HG03045 (cell line): ENCODE measurements at regions not wholly inside any gene's neighbourhood (a gene's known extent, or its start where the extent isn't known, plus 50 kb on each side); places are given as distances from the start of the nearest gene placed in this dataset.

Experiments used
- ATAC-seq: cut with Tn5 transposase; IDR thresholded peaks from one replicate; pipeline ENCODE4 v1.9.1; 2021; ENCODE audit warnings: mild to moderate bottlenecking, moderate library complexity; ENCODE audit not compliant: unreplicated experiment

- ATAC-seq, result no peak
These were observed 214.1 kb downstream of the REEP3 start for GRCh38 chr10:63735305-63735704.

- no peak for ATAC-seq
These were observed 217.2 kb downstream of the REEP3 start for GRCh38 chr10:63738410-63738809.

GRCh38 chr10:63744060-63744941 lies 223.1 kb downstream of the REEP3 start:
- ATAC-seq, result no peak

- ATAC-seq, result no peak
These were observed 228.7 kb downstream of the REEP3 start for GRCh38 chr10:63749915-63750314.

- no peak for ATAC-seq
These were observed 230.6 kb downstream of the REEP3 start for GRCh38 chr10:63751836-63752235.

GRCh38 chr10:63752318-63752717 lies 231.1 kb downstream of the REEP3 start:
- no peak for ATAC-seq

- ATAC-seq, result no peak
These were observed 232.6 kb downstream of the REEP3 start for GRCh38 chr10:63753808-63754207.

GRCh38 chr10:63755441-63755840 lies 234.2 kb downstream of the REEP3 start:
- no peak for ATAC-seq

GRCh38 chr10:63757067-63757466 lies 235.9 kb downstream of the REEP3 start:
- ATAC-seq, result no peak

- no peak for ATAC-seq
These were observed 236.9 kb downstream of the REEP3 start for GRCh38 chr10:63758080-63758479.

- no peak for ATAC-seq
These were observed 238.1 kb downstream of the REEP3 start for GRCh38 chr10:63759335-63759734.

- ATAC-seq, result no peak
These were observed 239.0 kb downstream of the REEP3 start for GRCh38 chr10:63760034-63760707.

GRCh38 chr10:63760708-63761047 lies 239.5 kb downstream of the REEP3 start:
- ATAC-seq, result no peak

GRCh38 chr10:63761243-63761642 lies 240.0 kb downstream of the REEP3 start:
- no peak for ATAC-seq

GRCh38 chr10:63763744-63764143 lies 242.5 kb downstream of the REEP3 start:
- no peak for ATAC-seq

- ATAC-seq, result no peak
These were observed 243.9 kb downstream of the REEP3 start for GRCh38 chr10:63765126-63765525.

GRCh38 chr10:63766745-63767137 lies 245.5 kb downstream of the REEP3 start:
- no peak for ATAC-seq

GRCh38 chr10:63767138-63767801 lies 246.1 kb downstream of the REEP3 start:
- no peak for ATAC-seq

GRCh38 chr10:63769367-63769766 lies 248.2 kb downstream of the REEP3 start:
- no peak for ATAC-seq

- no peak for ATAC-seq
These were observed 249.3 kb downstream of the REEP3 start for GRCh38 chr10:63770523-63770922.

GRCh38 chr10:63772491-63772890 lies 251.3 kb downstream of the REEP3 start:
- ATAC-seq, result no peak

GRCh38 chr10:63773106-63773505 lies 251.9 kb downstream of the REEP3 start:
- no peak for ATAC-seq
